ENCODE measurements at regions not wholly inside any gene's neighbourhood (a gene's known extent, or its start where the extent isn't known, plus 50 kb on each side); places are given as distances from the start of the nearest gene placed in this dataset.
"Not testable (repeated sequence)": the region's sequence is repeated elsewhere in the genome, so short reads cannot be mapped to it uniquely, and the experiment has no call there.

DNA sequence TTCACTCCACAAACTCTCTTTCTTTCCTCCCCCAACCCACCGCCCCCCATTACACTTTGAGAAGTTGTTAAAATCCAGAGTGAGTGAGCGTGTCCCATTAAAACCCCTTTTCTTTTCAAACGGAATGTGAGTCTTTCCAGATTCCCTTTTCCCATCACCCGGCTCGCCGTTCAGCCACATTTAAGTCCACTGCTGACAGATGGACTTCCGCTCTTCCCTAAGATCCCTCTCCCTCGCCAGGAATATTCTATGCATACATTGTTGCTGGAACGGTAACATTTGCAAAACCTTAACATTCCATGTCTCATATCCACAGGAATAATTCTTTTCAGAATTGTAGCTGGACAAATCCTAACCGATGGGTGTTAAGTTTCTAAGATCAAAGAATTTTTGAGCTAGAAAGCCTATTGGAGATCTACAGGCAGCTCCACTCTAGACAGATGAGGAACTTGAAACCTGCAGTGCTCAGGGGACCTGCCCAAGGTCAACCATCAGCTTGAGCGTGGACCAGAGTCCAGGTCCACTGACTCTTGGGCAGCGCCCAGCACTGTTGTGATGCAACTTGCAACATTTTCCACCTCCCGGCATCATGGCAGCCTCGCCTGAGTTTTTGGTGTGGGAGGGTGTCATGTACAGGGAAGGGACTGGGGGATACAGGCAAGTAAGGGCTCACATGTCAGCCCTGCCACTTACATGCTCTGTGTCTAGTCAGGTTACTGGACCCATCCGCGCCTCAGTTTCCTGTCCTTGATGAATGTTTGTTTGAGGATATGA lies 500.1 kb downstream of the CCDC171 start:
- no peak for DNase-seq (ENCODE audit: low spot score)

GRCh38 chr9:16057541-16057940 lies 504.7 kb downstream of the CCDC171 start:
- DNase-seq (ENCODE audit: low spot score) = no peak

DNA sequence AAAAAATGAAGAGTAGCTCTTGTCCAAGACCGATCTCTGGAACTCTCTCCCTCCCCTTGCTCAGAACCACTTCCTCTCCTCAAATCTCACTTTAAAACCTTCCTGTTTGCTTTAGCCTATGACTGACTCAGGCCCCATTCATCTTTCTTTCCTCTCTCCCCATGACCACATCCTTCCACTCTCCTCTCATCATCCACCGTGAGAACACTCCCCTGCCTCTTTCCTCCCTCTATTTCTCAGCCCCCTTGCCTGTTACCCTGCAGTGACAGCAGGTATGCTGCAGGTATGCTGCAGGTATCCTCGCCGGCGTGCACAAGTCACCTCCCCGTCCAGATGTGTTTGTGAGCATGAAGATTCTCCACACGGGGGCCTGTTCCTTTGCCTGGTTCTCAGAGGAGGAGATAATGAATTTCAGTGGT lies 505.3 kb downstream of the CCDC171 start:
- DNase-seq (ENCODE audit: low spot score) = no peak

DNA sequence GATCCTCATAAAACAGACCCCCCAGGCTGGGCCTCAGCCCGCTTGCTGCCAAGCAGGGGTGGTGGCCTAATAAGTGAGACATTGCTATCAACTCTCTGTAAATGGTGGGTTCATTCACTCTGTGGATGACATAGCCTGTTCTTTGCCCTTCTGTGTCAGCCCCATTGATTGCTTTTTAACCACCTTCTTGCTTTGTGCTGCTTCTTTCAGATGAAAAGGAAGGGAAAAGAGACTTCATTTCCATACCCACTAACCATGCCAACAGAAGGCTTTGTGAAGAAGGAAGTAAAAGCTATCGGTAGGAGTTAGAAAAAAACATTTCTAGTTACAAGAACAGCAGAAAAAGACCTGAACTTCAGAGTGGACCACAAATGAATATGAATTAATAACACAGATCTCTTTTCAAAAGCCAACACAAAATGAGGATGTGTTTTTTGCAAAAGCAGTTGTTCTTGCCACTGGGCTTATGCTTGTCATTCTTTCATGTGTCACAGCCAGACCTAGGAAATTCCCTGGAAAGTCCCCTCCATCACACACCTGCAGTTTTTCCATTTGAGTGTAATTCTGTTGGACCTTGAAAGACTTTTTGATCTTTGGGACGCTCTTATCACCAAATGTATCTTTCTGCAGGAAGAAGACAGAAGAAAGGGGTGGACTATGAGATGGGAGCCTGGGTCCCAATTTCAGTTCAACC lies 507.7 kb downstream of the CCDC171 start:
- DNase-seq (ENCODE audit: low spot score) = no peak

GRCh38 chr9:16062542-16063240 lies 509.8 kb downstream of the CCDC171 start:
- no peak for DNase-seq (ENCODE audit: low spot score)

DNA sequence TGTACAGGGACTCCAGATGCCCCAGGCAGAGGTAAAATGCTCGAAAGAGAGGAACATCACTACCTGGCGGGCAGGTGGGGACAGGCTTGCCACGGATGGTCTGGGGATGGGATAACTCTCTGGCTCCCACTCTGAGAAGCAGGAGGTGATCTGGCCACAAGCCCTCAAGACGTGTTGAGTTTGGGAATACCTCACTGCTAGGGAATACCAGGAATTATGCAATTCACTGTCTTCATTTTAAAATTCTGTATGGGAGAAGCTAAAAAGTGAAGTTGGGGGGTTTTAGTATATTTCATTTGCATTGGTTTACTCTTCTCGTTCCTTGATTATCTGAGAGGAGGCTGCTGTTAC lies 510.4 kb downstream of the CCDC171 start:
- DNase-seq (ENCODE audit: low spot score) = no peak

DNA sequence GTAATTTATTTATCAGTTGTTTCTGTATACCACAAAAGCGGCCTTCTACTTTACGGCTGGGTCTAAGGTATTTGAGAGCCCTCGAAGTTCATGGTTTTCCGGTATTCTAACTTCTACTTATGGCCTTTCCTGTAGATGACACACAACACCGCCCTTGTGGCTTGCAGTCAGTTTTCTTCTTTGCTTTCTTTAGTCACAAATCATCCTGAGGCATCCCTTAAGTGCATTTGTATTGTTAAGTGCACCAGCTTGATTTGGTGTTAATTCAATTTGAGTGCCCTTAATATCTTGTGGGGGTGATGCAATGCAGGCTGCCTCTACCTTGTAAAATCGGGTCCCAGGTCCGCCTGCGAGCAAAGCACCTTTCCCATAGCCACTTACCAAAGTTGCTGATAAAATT lies 511.9 kb downstream of the CCDC171 start:
- DNase-seq (ENCODE audit: low spot score) = no peak

DNA sequence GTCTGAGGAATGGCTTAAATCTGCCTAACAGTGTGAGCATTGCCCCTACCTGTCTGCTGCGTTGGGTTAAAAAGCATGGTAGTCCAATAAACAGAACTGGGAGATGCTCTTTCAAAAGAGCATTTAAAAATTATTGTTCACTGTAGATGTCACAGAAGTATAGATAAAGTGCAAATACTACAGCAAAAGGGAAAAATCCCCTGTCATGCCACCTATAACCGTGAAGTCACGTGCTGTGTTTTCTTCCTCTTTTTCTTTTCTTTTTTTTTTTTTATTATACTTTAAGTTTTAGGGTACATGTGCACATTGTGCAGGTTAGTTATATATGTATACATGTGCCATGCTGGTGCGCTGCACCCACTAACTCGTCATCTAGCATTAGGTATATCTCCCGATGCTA lies 513.4 kb downstream of the CCDC171 start:
- DNase-seq (ENCODE audit: low spot score) = not testable (repeated sequence)

- DNase-seq (ENCODE audit: low spot score) = no peak
These were observed 515.6 kb downstream of the CCDC171 start for GRCh38 chr9:16068476-16068875.

- no peak for DNase-seq (ENCODE audit: low spot score)
These were observed 516.4 kb downstream of the CCDC171 start for GRCh38 chr9:16069249-16069648.

- DNase-seq (ENCODE audit: low spot score) = no peak
These were observed 517.0 kb downstream of the CCDC171 start for GRCh38 chr9:16069671-16070454.

DNA sequence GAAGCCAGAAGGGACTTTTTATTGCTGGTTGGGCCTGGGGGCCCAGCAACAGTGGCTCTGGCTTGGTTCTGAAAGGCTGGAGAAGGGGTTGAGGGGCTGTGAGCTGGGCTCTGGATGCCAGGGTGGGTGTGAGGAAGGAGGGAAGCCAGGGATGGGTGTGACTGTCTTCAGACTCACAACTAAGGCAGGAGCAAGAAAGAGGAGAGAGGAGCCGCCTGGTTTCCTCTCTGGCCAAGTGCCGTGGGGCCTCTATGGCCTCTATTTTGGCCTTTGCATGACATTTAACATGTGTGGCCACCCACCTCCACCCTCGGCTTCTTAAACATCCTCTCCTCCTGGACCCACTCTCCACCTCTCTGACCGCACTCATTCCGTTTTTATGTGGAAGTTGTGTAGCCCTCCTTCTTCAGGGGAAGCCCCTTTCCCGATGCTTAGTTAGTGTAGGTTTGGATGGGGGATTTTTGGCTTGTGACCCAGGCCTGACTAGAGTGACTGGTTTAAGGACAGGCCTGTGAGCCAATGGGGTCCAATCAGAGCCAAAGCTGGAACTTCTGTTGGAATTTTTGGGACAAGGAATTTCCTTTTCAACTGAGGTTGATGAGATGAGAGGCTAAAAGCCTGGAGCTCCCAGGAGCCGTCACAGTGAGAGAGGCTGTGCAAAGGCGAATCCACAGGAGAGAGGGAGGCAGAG lies 517.8 kb downstream of the CCDC171 start:
- no peak for DNase-seq (ENCODE audit: low spot score)

DNA sequence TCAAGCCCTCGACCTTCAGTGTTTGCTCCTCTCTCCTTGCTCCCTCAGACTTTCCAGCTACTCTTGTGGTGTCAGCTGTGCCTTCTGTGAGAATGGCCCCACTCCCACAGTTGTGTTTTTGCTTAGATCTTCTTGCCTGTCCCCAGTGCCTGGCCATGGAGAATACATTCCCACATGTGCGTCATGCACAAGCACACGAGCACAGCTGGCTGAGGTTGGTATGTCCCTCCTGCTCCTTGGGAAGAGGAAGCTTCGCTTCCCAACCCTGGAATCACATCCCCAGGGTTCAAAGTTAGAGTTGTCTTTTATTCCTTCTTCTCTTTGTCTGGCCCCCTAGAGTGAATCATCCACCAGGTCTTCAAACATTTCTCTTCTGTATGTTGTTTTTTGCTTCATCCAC lies 518.6 kb downstream of the CCDC171 start:
- no peak for DNase-seq (ENCODE audit: low spot score)

DNA sequence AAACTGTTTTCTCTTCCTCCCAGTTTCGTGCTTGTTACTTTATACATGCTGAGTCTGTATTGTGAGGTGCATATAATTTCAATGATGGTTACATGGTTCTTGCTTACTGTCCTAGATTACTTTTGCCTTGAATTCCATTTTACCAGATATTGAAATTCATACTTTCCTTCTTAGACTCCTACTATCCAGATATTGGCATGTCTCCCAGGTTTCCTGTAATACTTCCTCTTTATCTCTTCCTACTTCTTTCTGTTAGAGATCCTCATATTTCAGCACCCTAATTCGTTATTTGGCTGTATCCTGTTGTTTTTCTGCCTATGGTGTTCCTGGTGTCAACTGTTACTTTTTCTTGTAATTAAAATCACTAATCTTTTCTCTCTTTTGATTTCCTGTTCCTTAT lies 522.1 kb downstream of the CCDC171 start:
- no peak for DNase-seq (ENCODE audit: low spot score)

GRCh38 chr9:16075696-16076095 lies 522.9 kb downstream of the CCDC171 start:
- no peak for DNase-seq (ENCODE audit: low spot score)

DNA sequence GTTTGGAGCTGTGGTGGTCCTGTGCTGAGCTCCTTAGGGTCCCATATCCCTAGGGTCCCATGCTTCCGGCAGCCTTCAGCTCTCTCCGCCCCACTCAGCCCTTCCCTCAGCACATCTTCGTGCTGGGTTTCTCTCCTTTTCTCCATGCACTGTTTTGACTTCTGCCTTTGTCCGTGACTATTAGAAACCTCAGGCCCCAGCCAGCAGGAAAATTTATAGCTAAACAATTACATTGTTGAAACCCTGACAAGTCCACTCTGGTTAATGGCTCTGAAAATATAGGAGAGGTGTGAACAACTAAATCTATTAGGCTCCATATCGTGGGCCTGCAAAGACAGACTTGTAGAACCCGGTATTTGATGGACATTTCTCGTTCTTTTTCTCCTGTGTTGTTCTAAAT lies 523.7 kb downstream of the CCDC171 start:
- DNase-seq (ENCODE audit: low spot score) = no peak

DNA sequence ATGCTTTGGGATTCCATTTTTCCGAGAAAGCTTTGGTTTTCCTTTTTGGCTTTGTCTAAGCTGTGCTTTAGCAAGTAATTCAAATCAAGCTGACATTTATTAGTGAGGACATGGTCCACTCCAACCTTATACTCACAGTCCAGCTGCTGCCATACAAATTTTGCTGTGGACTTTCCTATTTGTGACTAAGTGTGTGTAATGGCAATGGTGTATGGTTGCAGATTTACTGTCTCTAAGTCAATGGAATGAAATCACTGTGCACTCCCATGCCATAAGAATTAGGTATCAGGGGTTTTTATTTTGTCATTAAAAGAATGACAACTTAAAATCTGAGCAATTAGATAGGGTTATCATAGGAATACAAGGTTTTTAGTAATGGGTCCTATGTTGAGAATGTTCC lies 530.0 kb downstream of the CCDC171 start:
- DNase-seq (ENCODE audit: low spot score) = no peak

DNA sequence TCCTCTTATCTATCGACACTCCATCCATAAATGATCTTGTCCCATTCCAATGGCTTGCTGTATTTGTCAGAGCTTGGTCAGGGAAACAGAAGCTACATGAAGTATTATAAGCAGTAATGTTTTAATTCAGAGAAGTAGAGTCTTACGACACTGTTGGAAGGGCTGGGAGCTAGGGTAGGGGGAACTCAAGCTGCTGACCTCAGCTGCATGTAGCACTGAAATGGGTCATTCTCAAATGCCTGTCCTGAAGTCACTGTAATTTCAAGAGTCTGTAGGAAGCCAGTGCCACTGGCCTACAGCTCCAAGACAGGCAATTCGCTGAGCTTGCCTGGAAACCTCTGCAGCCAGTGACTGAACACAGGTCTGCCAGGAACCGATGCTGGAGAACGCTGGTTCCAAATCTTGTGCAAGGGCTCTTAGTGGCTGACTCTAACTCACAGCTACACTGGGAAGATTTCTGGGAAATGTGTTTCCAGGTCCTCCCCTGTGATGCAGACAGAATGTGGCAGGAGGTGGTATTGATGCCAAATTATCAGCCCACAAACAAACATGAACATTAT lies 532.4 kb downstream of the CCDC171 start:
- no peak for DNase-seq (ENCODE audit: low spot score)

DNA sequence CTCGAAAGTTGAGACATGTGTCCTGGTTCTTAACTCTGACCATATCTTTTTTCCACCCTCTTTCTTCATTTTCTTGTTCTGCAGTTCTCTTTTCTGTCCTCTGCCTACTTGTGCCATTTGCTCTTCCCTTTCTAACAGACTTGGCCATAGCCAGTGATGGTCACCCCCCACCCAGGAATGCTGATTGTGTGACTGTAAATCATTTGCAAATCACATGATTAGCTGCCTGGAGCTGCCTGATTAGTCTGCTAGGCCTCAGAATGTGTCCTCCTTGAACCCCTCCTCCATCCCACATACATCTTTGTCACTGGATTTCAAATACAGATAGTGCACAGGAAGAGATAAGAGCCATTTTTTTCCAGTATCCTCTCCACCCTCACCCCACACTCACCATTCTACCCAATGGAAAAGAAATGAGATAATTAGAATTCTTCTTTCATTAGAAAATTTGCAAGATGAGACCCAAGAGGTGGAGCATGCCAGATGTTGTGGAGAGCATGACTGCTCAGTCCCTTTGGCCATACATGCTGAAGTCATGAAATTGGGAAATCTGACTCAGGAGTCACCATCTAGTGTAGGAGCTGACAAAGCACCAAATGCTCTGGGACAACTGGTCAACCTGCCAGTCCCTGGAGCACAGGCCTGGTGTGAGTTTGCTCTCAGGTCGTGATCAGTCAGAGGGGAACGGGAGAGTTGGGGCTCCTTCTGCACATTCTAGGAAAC lies 538.2 kb downstream of the CCDC171 start:
- no peak for DNase-seq (ENCODE audit: low spot score)

DNA sequence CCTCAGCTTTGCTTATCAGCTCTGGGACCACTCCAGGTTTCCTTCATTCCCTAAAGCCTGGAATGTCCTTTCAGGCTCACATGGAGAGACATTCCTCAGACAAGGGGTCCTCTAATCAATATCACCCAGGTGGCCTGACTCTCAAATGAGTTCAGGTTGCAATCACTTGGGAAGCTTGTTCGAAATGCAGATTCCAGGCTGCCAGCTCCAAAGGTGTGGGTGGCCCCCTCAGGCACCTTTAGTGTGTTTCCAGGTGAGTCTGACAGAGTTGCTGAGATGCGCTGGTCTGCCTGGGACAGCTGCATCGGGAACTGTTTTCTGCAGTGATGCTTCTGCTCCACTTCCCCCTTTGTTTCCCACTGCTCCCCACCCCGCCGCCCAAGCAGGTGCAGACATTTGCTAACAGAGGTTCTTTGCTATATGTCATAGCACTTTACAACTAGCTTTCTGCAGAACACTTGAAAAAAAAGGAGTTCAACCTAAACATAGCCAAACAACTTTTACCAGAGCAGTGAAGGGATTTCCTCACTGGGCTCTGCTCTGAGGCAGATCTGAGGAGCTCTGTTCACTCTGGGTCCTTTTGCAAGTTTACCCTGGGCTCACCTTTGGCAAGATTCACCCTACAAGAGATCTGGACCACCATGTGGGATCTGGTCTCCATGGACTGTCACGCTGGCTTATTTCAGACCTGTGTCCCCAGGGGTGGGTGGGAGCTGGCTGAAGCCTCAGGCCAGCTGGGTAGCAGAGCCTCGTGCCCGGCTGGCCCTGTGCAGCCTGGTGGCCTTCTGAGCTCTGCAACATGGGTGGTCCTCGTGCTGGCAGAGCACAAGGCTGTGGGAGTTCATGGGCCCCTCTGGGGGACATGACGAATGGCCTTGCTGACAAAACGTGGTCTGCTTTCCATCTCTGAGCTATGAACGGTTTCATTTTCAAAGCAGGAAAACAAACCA lies 539.6 kb downstream of the CCDC171 start:
- no peak for DNase-seq (ENCODE audit: low spot score)
